22Rv1 (cell line): ENCODE measurements at regions not wholly inside any gene's neighbourhood (a gene's known extent, or its start where the extent isn't known, plus 50 kb on each side); places are given as distances from the start of the nearest gene placed in this dataset.
"Not testable (repeated sequence)": the region's sequence is repeated elsewhere in the genome, so short reads cannot be mapped to it uniquely, and the experiment has no call there.

Source experiments
- CTCF ChIP-seq: fragments of 450-650 bp; IDR thresholded peaks from 2 replicates; pipeline ENCODE4 v1.5.1; 2017; ENCODE audit warnings: mild to moderate bottlenecking
- ZFX ChIP-seq: fragments of 450-650 bp; IDR thresholded peaks from 2 replicates; pipeline ENCODE4 v1.6.1; 2017; ENCODE audit warnings: antibody characterized with exemption, borderline replicate concordance

- not testable (repeated sequence) for TF ChIP-seq CTCF, ZFX
These were observed 65.6 kb upstream of the PRSS12 start for GRCh38 chr4:118418396-118418795.
